H1 (cell line): ENCODE measurements at regions not wholly inside any gene's neighbourhood (a gene's known extent, or its start where the extent isn't known, plus 50 kb on each side); places are given as distances from the start of the nearest gene placed in this dataset.

Experiments
- CTCF ChIA-PET: fragments of 300-600 bp; sonication (Branson Sonifier 250); formaldehyde crosslinking; loops from one replicate; lab custom pipeline; 2021; ENCODE audit not compliant: partially characterized antibody; lab: Charles Lee
- POLR2A ChIA-PET: fragments of 300-600 bp; sonication (Branson Sonifier 250); formaldehyde crosslinking; loops from one replicate; lab custom pipeline; 2021; ENCODE audit warnings: inconsistent platforms; ENCODE audit not compliant: partially characterized antibody; lab: Charles Lee
- DNase-seq, 2 experiments: peaks; one replicate each; pipeline versions ENCODE4 v3.0.0 to v3.0.0-alpha.2; 2010 to 2022; ENCODE audit warnings: low spot score in 2 of 2, low read depth in 1 of 2, mixed read lengths in 1 of 2
- FAIRE-seq: peaks from 2 replicates; lab custom pipeline; 2011; peaks lifted over from hg19 to GRCh38; lab: Jason Lieb, UNC
- H2AFZ ChIP-seq: 2 replicates; pipeline ENCODE4 v1.8.1; 2012; ENCODE audit warnings: low read length, inconsistent platforms
- H2AK5ac ChIP-seq: 2 replicates; pipeline ENCODE4 v1.6.1; 2013; ENCODE audit warnings: low read depth, low read length
- H2BK120ac ChIP-seq: replicated peaks from 2 replicates; pipeline ENCODE3; 2013; ENCODE audit warnings: low read depth, low read length, inconsistent platforms
- H2BK12ac ChIP-seq: 2 replicates; pipeline ENCODE4 v1.6.1; 2013; ENCODE audit warnings: low read depth, low read length
- H2BK15ac ChIP-seq: 2 replicates; pipeline ENCODE4 v1.6.1; 2013; ENCODE audit warnings: low read length
- H2BK20ac ChIP-seq: 2 replicates; pipeline ENCODE4 v1.6.1; 2013; ENCODE audit warnings: low read length
- H2BK5ac ChIP-seq: 2 replicates; pipeline ENCODE4 v1.6.1; 2013; ENCODE audit warnings: low read depth, low read length
- H3K14ac ChIP-seq: 2 replicates; pipeline ENCODE4 v1.6.1; 2013; ENCODE audit warnings: inconsistent platforms; ENCODE audit not compliant: insufficient read length
- H3K18ac ChIP-seq: 2 replicates; pipeline ENCODE4 v1.6.1; 2013; ENCODE audit warnings: low read length; ENCODE audit errors: extremely low read depth
- H3K23ac ChIP-seq: 2 replicates; pipeline ENCODE4 v1.6.1; 2013; ENCODE audit warnings: inconsistent platforms; ENCODE audit not compliant: insufficient read length
- H3K23me2 ChIP-seq: 2 replicates; pipeline ENCODE4 v1.6.1; 2013; ENCODE audit warnings: low read depth, low read length
- H3K27ac ChIP-seq: 2 replicates; pipeline ENCODE4 v1.6.1; 2011; ENCODE audit warnings: low read depth, low read length, inconsistent platforms
- H3K27me3 ChIP-seq, 4 experiments: replicated peaks in 1 of 4; 1 replicate in 1 of 4; 2 replicates in 3 of 4; pipeline versions ENCODE4 v1.6.1 to v1.8.1; 2011 to 2013; ENCODE audit warnings: low read length in 3 of 4, mild to moderate bottlenecking in 3 of 4, inconsistent platforms in 2 of 4, mixed read lengths in 2 of 4, moderate library complexity in 1 of 4; ENCODE audit not compliant: control insufficient read depth in 3 of 4, insufficient read depth in 3 of 4; ENCODE audit errors: extremely low read depth in 1 of 4
- H3K36me3 ChIP-seq, 4 experiments: 2 replicates each; pipeline versions ENCODE4 v1.6.1 to v1.8.1; 2011 to 2013; ENCODE audit warnings: mild to moderate bottlenecking in 4 of 4, low read length in 3 of 4, moderate library complexity in 2 of 4, control low read depth in 1 of 4, inconsistent platforms in 1 of 4; ENCODE audit not compliant: insufficient read depth in 4 of 4, control insufficient read depth in 2 of 4
- H3K4ac ChIP-seq: replicated peaks from 2 replicates; pipeline ENCODE3; 2013; ENCODE audit warnings: low read length, low read depth, mixed read lengths, inconsistent platforms; ENCODE audit not compliant: insufficient read length
- H3K4me1 ChIP-seq, 4 experiments: replicated peaks in 1 of 4; 1 replicate in 1 of 4; 2 replicates in 3 of 4; pipeline versions ENCODE4 v1.6.1 to v1.8.1; 2011 to 2013; ENCODE audit warnings: low read length in 3 of 4, inconsistent platforms in 2 of 4, mixed read lengths in 1 of 4; ENCODE audit not compliant: insufficient read depth in 4 of 4, control insufficient read depth in 3 of 4
- H3K4me2 ChIP-seq, 2 experiments: 2 replicates each; pipeline versions ENCODE4 v1.6.1 to v1.8.1; 2011 to 2013; ENCODE audit warnings: low read depth in 2 of 2, low read length in 2 of 2, control low read depth in 1 of 2, inconsistent platforms in 1 of 2, mild to moderate bottlenecking in 1 of 2; ENCODE audit not compliant: insufficient read depth in 1 of 2
- H3K4me3 ChIP-seq, 4 experiments: fragments of 200-600, 300-600 bp in 1 of 4; sonication (generic), shearing (Covaris generic), sonication (Bioruptor Twin) in 1 of 4; 2 replicates each; pipeline versions ENCODE4 v1.5.1 to v1.8.1; 2011 to 2016; ENCODE audit warnings: low read length in 4 of 4, low read depth in 3 of 4, control low read depth in 2 of 4, inconsistent platforms in 2 of 4, mild to moderate bottlenecking in 2 of 4, mixed read lengths in 1 of 4, moderate library complexity in 1 of 4; ENCODE audit not compliant: insufficient read depth in 2 of 4; ENCODE audit errors: extremely low read depth in 1 of 4
- H3K56ac ChIP-seq: replicated peaks from 2 replicates; pipeline ENCODE3; 2013; ENCODE audit warnings: low read depth, mild to moderate bottlenecking, mixed read lengths, low read length, inconsistent platforms; ENCODE audit not compliant: insufficient read length
- H3K79me1 ChIP-seq: 2 replicates; pipeline ENCODE4 v1.6.1; 2013; ENCODE audit warnings: low read depth, low read length, control low read depth
- H3K79me2 ChIP-seq, 2 experiments: 2 replicates each; pipeline versions ENCODE4 v1.6.1 to v1.8.1; 2012 to 2013; ENCODE audit warnings: low read length in 2 of 2, mild to moderate bottlenecking in 2 of 2, inconsistent platforms in 1 of 2; ENCODE audit not compliant: insufficient read depth in 2 of 2, control insufficient read depth in 1 of 2
- H3K9ac ChIP-seq, 4 experiments: replicated peaks in 1 of 4; 1 replicate in 1 of 4; 2 replicates in 3 of 4; pipeline versions ENCODE4 v1.6.1 to v1.8.1; 2011 to 2013; ENCODE audit warnings: low read depth in 3 of 4, low read length in 3 of 4, control low read depth in 2 of 4, mild to moderate bottlenecking in 2 of 4, moderate library complexity in 2 of 4, inconsistent platforms in 1 of 4; ENCODE audit errors: extremely low read depth in 1 of 4
- H3K9me3 ChIP-seq, 2 experiments: 2 replicates each; pipeline versions ENCODE4 v1.6.1 to v1.8.1; 2012 to 2013; ENCODE audit warnings: mild to moderate bottlenecking in 2 of 2, moderate library complexity in 2 of 2, control low read depth in 1 of 2, inconsistent platforms in 1 of 2, low read depth in 1 of 2, low read length in 1 of 2, mixed read lengths in 1 of 2; ENCODE audit not compliant: insufficient read depth in 2 of 2
- H4K20me1 ChIP-seq, 2 experiments: replicated peaks in 1 of 2; 2 replicates each; pipeline versions ENCODE3 to v1.8.1; 2011 to 2013; ENCODE audit warnings: inconsistent platforms in 2 of 2, low read length in 2 of 2, mild to moderate bottlenecking in 1 of 2; ENCODE audit not compliant: insufficient read depth in 2 of 2, control insufficient read depth in 1 of 2
- H4K5ac ChIP-seq: 2 replicates; pipeline ENCODE4 v1.6.1; 2013; ENCODE audit warnings: low read length, low read depth, mixed read lengths, inconsistent platforms; ENCODE audit not compliant: insufficient read length
- H4K8ac ChIP-seq: 2 replicates; pipeline ENCODE4 v1.8.0; 2013; ENCODE audit warnings: mild to moderate bottlenecking, moderate library complexity, low read length, inconsistent platforms; ENCODE audit not compliant: insufficient read depth; ENCODE audit errors: extremely low read depth
- H4K91ac ChIP-seq: replicated peaks from 2 replicates; pipeline ENCODE3; 2013; ENCODE audit warnings: low read length, mixed read lengths, inconsistent platforms; ENCODE audit not compliant: insufficient read length
- GABPA ChIP-seq: IDR thresholded peaks from 2 replicates; pipeline ENCODE4 v1.6.1; 2011; ENCODE audit warnings: mild to moderate bottlenecking, low read length, moderate library complexity, borderline replicate concordance; ENCODE audit not compliant: insufficient read depth
- POLR2AphosphoS5 ChIP-seq: IDR thresholded peaks from 2 replicates; pipeline ENCODE4 v1.6.1; 2011; ENCODE audit warnings: low read depth, low read length
- SIN3A ChIP-seq, 2 experiments: IDR thresholded peaks in 1 of 2; conservative IDR thresholded peaks in 1 of 2; 2 replicates each; pipeline ENCODE4 v1.6.1; 2011 to 2012; ENCODE audit warnings: low read length in 2 of 2, improper control_type of control experiment in 1 of 2, low read depth in 1 of 2, mild to moderate bottlenecking in 1 of 2
- SIX5 ChIP-seq: IDR thresholded peaks from 2 replicates; pipeline ENCODE4 v1.6.1; 2011; ENCODE audit warnings: mild to moderate bottlenecking, low read depth, low read length
- WGBS, 2 experiments: shearing (Covaris generic) in 1 of 2; methylation state at CpG; one replicate each; pipeline versions ENCODE4 v1.1.6 to v1.1.7; 2013 to 2015; ENCODE audit warnings: low lambda C conversion rate in 2 of 2, mixed read lengths in 2 of 2, inconsistent platforms in 1 of 2, low coverage in 1 of 2, missing lambda C conversion rate in 1 of 2; ENCODE audit not compliant: insufficient replicate concordance in 2 of 2, insufficient coverage in 1 of 2, insufficient read length in 1 of 2; ENCODE audit errors: extremely low coverage in 1 of 2, missing lambda C conversion rate in 1 of 2; 5-methylcytosine and 5-hydroxymethylcytosine counted together
- TF ChIP-seq, protein P1 (sequence below): IDR thresholded peaks from 2 replicates; pipeline ENCODE4 v1.6.1; 2011; ENCODE audit warnings: low read depth, mild to moderate bottlenecking, low read length; ENCODE audit not compliant: insufficient read depth

DNA sequence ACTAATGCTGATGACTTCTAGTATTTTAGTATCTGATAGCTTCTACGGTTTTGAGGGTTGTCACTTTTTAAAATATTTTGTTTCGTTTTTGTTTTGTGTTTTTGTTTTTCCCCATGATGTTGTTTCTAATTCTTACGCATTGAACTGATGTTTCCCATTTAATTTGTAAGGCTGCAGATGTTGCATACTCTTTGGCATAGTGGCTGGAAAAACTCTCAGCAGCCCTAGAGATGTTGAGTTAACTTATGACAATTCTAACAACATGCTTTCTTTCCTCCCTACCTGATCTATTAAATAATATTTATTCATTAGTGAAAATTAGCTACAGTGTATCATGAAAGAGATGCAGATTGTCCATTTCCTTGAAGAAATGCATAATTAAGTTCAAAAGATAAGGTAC is 559.3 kb upstream of the GRM7 start:
- no peak overlapping the region for H2BK5ac ChIP-seq
- H3K36me3 ChIP-seq, result no peaks in the 10 kb centered on the region
- no peak overlapping the region for H3K9ac ChIP-seq
- H3K23ac ChIP-seq, result no peak overlapping the region
- H3K79me1 ChIP-seq, result no peaks in the 10 kb centered on the region
- no peaks in the 10 kb centered on the region for H4K20me1 ChIP-seq
- FAIRE-seq, result no peak
- CTCF ChIA-PET, result no interaction called here
- H3K79me2 ChIP-seq, result no peaks in the 10 kb centered on the region
- DNase-seq, result no peak
- no peak overlapping the region for H3K18ac ChIP-seq
- H4K5ac ChIP-seq, result no peak overlapping the region
- no peaks in the 10 kb centered on the region for H3K27me3 ChIP-seq
- H3K14ac ChIP-seq, result no peak overlapping the region
- no peak overlapping the region for H2AK5ac ChIP-seq
- H2BK120ac ChIP-seq, result no peak overlapping the region
- no peak overlapping the region for H4K91ac ChIP-seq
- H4K8ac ChIP-seq, result no peak overlapping the region
- H3K4me2 ChIP-seq, result no peak overlapping the region
- H3K4me1 ChIP-seq, result no peaks in the 10 kb centered on the region
- H2AFZ ChIP-seq, result no peak overlapping the region
- no peak overlapping the region for H3K56ac ChIP-seq
- POLR2A ChIA-PET, result no interaction called here
- H3K4me3 ChIP-seq, result no peak overlapping the region
- no peak overlapping the region for H2BK12ac ChIP-seq
- H2BK15ac ChIP-seq, result no peak overlapping the region
- no peak overlapping the region for H3K27ac ChIP-seq
- H3K9me3 ChIP-seq, result no peaks in the 10 kb centered on the region
- no peak overlapping the region for H2BK20ac ChIP-seq
- no peaks in the 10 kb centered on the region for H3K23me2 ChIP-seq
- no peak overlapping the region for H3K4ac ChIP-seq
- 100% methylated on average over 3 of the region's 3 CpGs; no CpG with 5 or more reads in 1 of the 2 experiments for WGBS, 2 experiments
- TF ChIP-seq, protein P1, sequence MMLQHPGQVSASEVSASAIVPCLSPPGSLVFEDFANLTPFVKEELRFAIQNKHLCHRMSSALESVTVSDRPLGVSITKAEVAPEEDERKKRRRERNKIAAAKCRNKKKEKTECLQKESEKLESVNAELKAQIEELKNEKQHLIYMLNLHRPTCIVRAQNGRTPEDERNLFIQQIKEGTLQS, result no peak
- no peak for TF ChIP-seq SIN3A (conservative IDR thresholded peaks at IDR 0.05 in 1 of 2, IDR thresholded peaks at IDR 0.05 in 1 of 2; ENCODE audit: low read depth in 1 of 2, low read length in 2 of 2)
- no peak for TF ChIP-seq SIX5
- TF ChIP-seq POLR2AphosphoS5, result no peak
- TF ChIP-seq GABPA, result no peak
